ENCODE measurements at regions not wholly inside any gene's neighbourhood (a gene's known extent, or its start where the extent isn't known, plus 50 kb on each side); places are given as distances from the start of the nearest gene placed in this dataset.

- DNase-seq, result no peak
These were observed 613.0 kb downstream of the RPS29 start for GRCh38 chr14:48973151-48973550.

DNA sequence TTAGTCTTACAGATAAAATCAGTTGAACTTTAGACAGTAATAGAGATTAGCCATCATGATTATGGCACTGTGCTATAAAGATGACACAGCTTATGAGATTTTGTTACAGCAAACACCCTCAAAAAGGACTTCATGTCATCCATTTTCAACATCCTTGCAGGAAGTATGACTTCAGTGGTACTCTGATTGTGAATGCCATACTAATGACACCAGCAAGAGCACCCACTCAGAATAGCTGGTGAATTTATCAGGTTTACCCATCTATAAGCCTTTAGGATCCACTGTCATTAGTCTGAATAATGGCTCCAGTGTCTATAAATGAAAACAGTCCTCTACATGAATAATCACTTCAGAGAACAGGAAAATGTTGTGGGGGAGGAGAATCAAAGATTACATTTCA is 615.2 kb downstream of the RPS29 start:
- DNase-seq, result no peak

- no peak for DNase-seq
These were observed 618.8 kb downstream of the RPS29 start for GRCh38 chr14:48967419-48967818.

DNA sequence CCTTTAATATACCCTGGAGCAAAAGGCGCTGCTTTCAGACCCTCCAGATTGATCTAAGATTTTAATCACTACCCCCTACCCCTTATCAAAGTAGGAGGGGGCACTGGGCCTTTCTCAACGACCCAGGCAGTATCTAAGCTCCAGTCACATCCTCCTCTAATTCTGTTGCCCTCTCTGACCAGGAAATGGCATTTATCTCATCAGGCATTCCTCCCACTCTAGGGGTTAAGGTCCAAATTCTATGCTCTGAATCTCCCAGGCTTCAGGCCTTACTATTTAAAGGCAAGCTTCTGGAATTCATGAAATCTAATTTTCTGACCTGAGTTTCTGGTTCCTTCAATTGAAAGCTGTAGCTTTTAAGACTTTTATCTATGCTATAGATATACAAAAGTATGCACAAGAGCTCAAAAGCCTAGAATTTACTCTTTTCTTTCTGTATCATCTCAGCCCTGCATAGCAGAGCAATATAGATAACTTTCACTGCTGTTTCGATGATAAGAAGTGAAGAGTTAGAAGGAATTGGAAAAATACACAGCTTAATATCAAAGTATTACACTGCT is 622.9 kb downstream of the RPS29 start:
- DNase-seq, result no peak

DNA sequence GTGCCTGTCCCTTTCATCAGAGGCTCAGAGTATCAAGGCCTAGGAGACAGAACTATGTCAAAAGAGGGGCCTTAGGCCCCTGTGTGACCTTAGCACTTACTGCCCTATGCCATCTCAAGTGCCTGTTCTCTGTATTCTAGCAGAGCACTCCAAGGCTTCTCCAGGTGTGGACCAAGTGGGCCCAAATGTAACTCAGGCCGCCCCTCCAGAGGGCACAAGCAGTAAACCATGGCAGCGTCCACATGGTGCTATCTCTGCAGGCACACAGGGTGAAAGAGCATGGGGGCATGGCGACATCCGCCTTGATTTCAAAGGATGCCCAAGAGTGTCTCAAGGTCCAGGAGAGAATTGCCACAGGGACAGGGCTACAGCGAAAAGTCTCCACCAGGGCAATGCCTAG is 628.7 kb downstream of the RPS29 start:
- DNase-seq, result no peak

- no peak for DNase-seq
These were observed 630.3 kb downstream of the RPS29 start for GRCh38 chr14:48955857-48956256.

GRCh38 chr14:48954446-48954845 is 631.7 kb downstream of the RPS29 start:
- DNase-seq, result no peak

GRCh38 chr14:48944809-48945208 is 641.4 kb downstream of the RPS29 start:
- DNase-seq, result no peak

- DNase-seq, result no peak
These were observed 642.3 kb downstream of the RPS29 start for GRCh38 chr14:48943913-48944312.

- no peak for DNase-seq
These were observed 648.5 kb downstream of the RPS29 start for GRCh38 chr14:48937541-48938195.

GRCh38 chr14:48936849-48937248 is 649.3 kb downstream of the RPS29 start:
- no peak for DNase-seq

GRCh38 chr14:48936362-48936761 is 649.8 kb downstream of the RPS29 start:
- DNase-seq, result no peak

DNA sequence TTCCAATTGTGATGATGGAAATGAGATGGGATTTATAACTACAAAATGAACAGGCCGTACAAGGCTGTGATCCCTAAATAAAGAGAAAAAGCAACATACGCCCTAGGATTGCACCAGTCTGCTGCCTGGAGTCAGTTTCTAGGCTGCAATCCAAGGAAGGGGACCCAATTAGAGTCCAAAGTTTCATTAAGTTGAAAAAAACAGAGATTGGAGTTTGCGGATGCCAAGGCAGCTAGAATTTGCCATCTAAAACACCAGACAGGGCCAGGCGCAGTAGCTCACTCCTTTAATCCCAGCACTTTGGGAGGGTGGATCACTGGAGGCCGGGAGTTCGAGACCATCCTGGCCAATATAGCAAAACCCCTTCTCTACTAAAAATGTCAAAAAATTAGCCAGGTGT is 661.0 kb downstream of the RPS29 start:
- DNase-seq, result no peak

DNA sequence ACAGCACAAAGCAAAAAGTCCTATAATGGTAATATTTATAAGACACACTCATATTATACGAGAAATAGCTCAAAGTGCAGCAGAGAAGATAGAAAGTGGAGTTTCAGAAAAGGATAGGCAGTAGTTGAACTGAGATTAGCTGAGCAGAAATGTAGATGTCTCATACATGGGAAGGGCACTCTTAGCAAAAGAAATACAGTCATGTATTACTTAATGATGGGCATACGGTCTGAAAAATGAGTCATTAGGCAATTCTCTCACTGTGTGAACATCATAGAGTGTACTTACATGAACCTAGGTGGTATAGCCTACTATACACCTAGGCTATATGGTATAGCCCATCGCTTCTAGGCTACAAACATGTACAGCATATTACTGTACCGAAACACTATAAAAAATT is 671.3 kb downstream of the RPS29 start:
- no peak for DNase-seq

GRCh38 chr14:48914382-48914781 is 671.8 kb downstream of the RPS29 start:
- no peak for DNase-seq

DNA sequence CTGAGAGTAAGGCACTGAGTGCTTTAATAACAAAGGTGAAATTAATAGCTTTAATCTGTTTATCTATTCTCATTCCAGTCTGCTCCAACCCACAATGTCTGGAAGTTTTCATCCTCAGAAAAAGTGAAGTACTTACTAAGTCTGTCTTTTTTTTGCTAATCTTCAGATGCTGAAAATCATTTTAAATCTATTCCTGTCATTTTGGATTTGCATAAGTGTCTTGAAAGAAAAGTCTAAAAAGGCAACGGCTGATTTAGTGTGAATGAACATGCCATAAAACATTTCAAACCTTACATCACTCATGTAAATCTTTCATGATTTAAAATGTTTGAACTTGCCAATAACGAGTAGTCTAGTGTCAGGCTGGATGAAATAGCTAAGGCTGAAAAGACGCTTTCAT is 685.6 kb downstream of the RPS29 start:
- DNase-seq, result no peak

DNA sequence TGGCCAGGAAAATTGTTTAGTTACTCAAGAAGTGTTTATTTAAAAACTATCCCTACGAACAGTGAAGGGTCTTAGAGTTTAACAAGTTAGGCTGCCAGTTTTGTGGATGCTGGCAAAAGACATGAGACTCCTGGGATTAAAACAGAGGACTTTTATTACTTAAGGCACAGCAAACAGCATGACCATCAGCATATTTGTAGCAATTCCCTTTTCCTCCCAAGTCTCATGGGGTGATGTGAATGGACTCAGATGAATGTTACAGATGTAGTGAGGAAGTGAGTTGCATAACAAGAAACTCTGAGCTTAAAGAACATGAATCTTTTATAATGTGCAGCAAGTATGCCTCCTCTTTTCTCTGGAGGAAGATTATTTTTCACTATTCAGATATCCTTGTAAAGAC is 695.8 kb downstream of the RPS29 start:
- no peak for DNase-seq

GRCh38 chr14:48876806-48877340 is 709.3 kb downstream of the RPS29 start:
- DNase-seq, result no peak

GRCh38 chr14:48874711-48875110 is 711.5 kb downstream of the RPS29 start:
- DNase-seq, result no peak

DNA sequence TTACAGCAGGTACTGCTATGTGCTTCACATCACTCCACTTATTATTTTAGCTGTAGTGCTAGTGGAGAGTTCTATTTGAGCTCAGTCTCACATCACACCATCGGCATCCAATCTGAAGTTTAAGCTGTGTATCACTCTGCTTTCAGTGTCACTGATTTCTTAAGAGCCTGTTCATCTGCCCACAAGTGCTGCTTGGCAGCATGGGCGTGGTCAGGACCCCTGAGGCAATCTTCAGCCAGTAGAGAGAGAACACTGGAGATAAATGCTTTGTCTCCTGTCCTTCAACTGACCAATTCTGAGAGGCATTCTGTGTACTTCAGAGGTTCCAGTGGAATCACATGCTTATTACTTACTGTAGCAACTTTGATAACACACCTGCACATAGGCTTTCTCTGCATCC is 728.8 kb downstream of the RPS29 start:
- DNase-seq, result no peak

DNA sequence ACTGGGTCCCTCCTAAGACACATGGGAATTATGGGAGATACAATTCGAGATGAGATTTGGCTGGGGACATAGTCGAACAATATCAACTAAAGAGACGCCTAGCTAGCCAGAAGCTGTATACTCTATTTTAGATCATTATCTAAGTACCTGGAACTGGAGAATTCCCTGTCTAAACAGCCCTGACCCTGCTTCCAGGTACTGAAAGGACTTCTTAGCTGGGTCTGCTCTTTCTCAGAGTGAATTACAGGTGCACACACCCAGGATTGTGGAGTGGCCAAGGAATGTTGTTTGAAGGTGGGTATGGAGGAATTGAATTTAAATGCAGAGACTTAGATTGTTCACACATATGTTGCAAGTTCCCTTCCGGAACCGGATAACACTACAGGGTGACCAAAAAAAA is 733.0 kb downstream of the RPS29 start:
- DNase-seq, result no peak

- no peak for DNase-seq
These were observed 736.3 kb downstream of the RPS29 start for GRCh38 chr14:48849741-48850322.

DNA sequence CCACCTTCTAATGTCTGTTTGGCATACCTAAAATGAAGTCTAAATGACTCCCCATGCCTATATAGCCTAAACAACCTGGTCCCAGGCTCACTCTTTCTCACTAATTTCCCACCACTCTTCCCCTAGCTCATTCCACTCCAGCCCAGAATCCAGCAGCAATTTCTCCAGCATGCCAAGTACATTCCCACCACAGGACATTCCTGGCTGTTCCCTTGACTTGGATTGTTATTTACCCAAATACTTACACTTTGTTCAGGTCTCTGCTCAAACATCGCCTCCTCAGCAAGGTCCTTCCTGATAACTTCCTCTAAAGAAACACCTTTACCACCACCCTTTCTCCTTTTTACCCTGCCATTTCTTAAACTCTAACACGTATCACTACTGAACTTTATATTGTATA is 743.4 kb downstream of the RPS29 start:
- no peak for DNase-seq

DNA sequence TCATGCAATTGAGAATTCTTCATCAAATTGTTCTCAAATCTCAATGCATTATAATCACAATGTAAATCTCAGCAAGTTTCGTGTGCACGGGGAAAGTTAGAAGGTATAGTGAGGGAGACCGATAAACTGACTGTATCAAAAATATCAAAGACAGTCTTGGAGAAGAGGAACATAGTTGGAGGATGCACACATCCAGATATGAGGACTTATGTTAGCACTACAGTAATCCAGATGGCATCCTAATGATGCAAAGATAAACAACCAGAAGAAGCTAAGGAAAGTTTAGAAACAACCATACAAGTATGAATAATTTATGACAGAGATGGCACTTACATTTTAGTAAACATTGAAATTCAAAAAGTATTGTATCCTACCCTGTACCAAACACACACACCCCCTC is 760.1 kb downstream of the RPS29 start:
- no peak for DNase-seq

- DNase-seq, result no peak
These were observed 771.6 kb downstream of the RPS29 start for GRCh38 chr14:48814562-48814961.

All from NCI-H2171 treated with DMSO at 0.1 percent for 48 hours (cell line).